Mammary epithelial cell (primary cell): ENCODE measurements at regions not wholly inside any gene's neighbourhood (a gene's known extent, or its start where the extent isn't known, plus 50 kb on each side); places are given as distances from the start of the nearest gene placed in this dataset.

ENCODE experiments used
- CTCF ChIP-seq, 2 donors: IDR thresholded peaks in 1 of 2; conservative IDR thresholded peaks in 1 of 2; 2 replicates each; pipeline ENCODE4 v1.5.1; 2011 to 2012; ENCODE audit warnings: inconsistent platforms in 2 of 2, low read length in 2 of 2, mild to moderate bottlenecking in 2 of 2, control low read depth in 1 of 2, low read depth in 1 of 2; ENCODE audit not compliant: insufficient read depth in 1 of 2; ENCODE audit errors: extremely low read depth in 1 of 2
- EZH2 ChIP-seq: IDR thresholded peaks from 2 replicates; pipeline ENCODE4 v1.6.1; 2012; ENCODE audit warnings: low read length, inconsistent platforms, borderline replicate concordance

- TF ChIP-seq CTCF (conservative IDR thresholded peaks at IDR 0.05 in 1 of 2, IDR thresholded peaks at IDR 0.05 in 1 of 2; ENCODE audit: extremely low read depth in 1 of 2, insufficient read depth in 1 of 2, low read depth in 1 of 2, low read length in 2 of 2) (no peak), EZH2 (no peak)
Observed at GRCh38 chrX:5559386-5559785, 669.3 kb downstream of the NLGN4X start.
